Stimulated activated CD8-positive, alpha-beta memory T cell treated with anti-CD3 and anti-CD28 coated beads, Interleukin-2, amount 100 ng/mL, for 48 hours (primary cell): ENCODE measurements at regions not wholly inside any gene's neighbourhood (a gene's known extent, or its start where the extent isn't known, plus 50 kb on each side); places are given as distances from the start of the nearest gene placed in this dataset.

Experiments
- DNase-seq, 2 donors: peaks; one replicate each; pipeline ENCODE4 v3.0.0-alpha.2; 2020; ENCODE audit warnings: low read depth in 2 of 2

DNA sequence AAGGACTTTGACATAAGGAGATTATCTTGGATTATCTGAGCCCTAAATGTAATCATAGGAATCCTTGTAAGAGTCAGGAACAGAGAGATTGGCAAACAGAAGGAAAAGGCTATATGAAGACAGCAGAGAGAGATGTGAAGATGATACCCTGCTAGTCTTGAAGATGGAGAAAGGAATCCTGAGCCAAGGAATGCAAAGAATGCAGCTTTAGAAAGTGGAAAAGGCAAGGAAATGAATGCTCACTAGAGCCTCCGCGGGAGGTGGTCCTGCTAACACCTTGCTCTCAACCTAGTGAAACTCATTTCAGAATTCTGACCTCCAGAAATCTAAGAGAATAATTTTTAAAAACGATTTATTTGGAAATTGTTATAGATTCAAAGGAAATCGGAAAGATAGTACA lies 117.1 kb downstream of the TBXT start:
- DNase-seq = no peak

DNA sequence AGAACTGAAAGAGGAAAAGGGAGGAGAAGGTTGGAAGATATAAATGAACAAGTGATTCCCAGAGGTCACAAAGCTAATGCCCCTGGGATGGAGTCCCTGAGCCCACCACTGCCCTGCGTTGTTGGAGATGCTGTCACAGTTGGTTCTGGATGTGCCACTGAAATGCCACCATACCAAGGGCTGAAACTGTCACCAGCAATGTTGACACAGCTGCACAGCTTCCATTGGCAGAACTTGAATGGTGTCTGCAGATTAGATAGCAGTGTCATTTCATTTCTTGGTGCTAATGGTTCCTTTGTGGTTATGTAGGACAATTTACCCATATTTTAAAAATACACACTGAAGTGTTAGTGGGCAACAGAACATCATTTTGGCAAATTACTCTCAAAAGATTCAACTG lies 120.7 kb downstream of the TBXT start:
- DNase-seq = no peak

DNA sequence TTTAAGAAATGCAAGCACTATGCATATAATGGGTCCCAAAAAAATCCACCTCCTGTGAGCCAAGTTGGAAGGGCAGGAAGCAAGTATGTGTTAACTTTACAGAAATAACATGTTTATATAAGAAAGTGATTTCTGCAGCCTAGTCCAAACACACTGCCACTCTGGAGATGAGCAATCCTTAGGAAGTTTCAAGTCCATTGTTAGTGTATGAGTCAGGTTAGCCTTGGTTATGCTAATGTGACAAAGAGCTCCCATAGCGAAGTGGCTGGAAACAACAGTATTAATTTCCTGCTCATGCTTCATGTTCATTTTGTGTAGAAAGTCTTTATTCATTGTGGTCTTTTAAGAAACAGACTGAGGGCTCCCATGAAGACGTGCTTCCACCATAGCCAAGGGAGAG lies 121.4 kb downstream of the TBXT start:
- no peak for DNase-seq

DNA sequence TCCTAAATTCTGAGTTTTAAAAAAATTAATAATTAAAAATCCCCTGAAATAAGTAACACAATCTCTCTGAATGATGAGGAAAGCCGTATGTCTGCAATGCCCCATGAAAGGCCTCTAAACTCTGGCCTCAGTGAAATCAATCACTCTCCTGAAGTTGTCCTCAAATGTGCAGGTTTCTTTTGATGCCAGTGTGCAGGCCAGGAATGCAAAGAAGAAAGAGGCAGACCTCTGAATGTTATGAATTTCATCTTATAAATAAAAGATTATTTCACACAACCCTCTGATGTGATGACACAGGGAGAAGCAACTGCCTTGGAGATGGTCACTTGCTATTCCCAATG lies 121.8 kb downstream of the TBXT start:
- no peak for DNase-seq

DNA sequence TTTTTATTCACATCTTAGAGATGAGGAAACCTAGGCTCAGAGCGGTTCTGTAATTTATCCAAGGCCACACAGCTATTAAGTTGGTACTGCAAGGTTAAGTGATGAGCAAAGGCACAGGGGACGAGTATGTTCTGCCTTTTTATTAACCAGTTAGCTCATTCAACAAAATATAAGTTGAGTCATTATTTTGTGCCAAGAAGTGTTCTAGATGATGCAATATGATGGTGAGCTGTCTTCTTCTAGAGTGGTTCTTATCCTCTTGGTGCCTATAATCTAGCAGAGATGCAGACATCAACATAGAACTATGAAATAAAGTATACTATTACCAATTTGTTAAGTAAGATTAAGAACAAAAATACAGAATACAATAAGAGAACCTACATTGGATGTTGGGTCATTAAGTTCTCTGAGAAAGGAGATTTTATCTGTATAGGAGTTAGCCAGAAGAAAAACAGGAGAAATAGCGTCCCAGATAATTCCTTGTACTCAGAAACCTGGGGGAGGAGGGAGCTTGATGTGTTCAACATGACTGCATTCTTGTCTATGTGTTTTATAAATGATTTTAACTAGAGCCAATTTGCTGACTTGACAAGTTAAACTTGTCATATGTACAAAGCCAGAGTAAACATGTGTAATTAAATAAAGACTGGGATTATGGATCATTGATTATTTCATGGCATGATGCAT lies 122.3 kb downstream of the TBXT start:
- DNase-seq = no peak

DNA sequence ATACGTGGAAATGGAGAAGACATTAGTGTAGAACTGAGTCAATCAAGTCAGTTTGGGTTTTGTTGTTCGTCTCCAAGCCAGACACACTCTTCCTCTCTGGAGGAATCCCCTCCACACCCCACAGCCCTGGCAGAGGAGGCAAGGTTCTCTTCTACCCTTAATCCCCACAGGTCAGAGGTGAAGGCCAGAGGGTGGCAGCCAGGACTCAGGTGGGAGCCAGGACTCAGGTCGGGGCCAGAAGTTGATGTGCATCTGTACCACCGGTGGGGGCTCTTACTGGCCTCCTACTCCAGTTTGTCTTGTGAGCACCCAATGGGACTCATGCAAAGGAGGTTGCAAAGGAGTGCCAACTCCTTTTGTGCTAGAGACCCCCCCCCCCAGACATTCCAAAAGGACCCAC lies 126.4 kb downstream of the TBXT start:
- no peak for DNase-seq

DNA sequence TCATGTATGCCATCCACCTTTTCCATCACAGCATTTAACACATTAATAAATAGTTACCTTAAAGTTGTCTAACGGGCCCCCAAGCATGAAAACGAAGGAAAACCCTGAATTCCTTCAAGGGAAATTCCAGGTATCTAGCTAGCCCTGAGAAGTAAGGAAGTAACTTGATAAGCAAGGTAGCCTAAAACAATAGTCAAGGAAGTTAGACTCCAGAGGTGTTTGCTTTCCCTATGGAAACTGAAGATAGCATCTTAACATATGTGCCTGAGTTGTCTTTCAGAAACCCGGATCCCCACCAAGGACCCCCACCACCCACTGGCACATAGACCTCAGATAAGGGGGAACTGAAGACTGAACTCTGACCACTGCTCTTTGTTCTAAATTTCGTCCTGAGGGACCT lies 127.4 kb downstream of the TBXT start:
- no peak for DNase-seq

DNA sequence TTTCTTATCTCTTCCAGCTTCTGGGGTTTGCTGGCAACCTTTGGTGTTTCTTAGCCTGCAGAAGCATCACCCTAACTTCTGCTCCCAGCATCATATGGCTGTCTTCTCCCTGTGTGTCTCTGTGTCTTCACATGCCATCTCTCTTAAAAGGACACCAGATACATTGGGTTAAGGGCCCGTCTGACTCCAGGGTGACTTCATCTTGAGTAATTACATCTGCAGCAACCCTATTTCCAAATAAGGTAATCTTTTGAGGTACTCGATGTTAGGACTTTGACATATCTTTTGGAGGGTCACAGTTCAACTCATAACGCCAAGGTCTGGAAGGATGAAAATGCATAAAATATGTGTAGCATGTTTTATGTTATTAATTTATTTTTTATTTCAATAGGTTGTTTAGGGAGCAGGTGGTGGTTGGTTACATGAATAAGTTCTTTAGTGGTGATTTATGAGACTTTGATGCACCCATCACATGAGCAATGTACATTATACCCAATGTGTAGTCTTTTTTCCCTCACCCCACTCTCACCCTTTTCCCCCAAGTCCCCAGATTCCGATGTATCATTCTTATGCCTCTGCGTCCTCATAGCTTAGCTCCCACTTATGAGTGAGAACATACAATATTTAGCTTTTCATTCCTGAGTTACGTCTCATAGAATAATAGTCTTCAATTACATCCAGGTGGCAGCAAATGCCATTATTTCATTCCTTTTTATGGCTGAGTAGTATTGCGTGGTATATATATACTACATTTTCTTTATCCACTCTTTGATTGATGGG lies 131.1 kb downstream of the TBXT start:
- DNase-seq = no peak

DNA sequence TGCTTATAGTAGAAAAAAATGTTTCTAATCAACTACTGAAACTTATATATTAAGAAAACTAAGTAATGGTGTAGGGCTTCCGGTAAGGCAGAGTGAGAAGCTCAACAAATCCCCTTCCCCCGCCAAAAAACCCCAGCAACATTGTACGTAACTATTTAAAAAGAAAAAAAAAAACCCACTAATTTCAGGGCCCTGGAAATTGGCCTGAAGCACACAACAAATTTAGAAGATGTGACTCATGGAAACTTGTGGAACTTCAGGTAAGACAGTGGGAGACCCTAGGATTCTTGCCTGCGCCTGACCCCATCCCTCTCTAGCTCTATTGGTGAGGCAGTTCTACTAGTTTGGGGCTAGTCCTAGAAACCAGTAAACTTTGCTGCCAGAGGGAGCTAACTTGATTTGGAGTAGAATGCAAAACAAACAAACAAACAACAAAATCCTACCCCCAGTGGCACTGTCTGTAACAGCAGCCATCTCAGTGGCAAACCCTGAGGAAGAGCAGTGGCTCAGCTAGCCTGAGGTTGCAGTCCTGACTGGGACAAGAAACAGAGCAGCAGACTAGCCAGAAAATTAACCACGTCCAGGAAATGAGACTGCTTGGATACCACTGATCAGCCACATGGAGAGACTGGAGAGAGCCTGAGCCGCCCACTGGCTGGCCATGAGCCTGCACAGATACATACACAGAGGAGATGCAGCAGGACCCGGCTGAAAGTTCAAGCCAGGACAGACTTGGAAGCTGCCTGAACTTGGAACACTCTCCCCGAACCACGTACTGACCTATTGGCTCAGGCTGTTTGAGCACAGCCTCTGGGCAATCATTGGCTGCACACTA lies 135.1 kb downstream of the TBXT start:
- DNase-seq = no peak

DNA sequence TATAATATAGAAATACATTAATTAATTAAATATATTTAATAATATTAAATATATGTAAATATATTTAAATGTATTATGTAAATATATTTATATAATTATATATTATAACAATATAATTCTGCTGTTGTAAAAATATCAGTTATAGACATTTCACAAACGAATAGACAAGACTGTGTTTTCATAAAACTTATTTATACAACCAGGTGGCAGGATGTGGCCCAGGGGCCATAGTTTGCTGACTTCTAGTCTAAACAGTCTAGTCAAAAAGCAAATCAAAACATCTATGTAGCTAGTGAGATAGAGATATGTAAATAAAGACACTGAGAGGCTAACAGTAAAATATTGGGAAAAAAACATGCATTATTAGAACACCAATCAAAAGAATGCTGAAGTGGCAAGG lies 136.4 kb downstream of the TBXT start:
- no peak for DNase-seq

DNA sequence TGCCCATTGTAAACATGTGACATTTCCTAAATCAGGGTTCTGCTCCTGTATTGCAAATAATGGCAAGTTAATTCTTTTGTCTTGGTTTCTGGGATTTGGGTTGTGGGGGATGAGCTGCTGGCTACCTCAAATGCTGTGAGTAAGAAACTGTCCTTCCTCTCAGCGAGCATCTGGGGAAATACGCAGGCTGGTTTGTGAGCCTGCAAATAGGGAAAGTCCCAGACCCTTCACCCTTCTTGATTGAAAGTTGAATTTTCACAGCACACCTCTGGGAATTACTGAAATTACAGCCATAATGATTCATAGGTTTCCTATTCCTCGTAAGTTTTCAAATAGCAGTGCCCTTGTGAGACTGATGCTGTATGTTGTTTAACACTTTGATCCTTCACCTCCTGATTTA lies 138.1 kb downstream of the TBXT start:
- no peak for DNase-seq

DNA sequence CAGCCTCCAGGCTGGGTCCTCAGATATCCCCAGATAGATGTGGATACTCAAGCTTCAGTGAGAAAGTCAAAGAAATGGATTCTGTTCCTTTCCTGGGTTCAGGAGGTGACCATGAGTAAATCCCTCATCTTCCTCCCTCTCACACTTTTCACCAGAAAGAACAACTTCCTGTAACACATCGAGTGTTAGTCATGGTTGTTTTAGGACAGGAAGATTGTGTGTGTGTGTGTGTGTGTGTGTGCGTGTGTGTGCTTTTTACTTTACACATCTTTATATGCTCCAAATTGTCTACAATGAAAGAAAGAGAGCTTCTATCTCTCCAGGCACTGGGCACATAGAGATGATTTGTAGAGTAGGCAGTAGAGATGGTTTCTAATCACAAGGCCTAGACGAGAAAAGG lies 139.9 kb downstream of the TBXT start:
- no peak for DNase-seq

DNA sequence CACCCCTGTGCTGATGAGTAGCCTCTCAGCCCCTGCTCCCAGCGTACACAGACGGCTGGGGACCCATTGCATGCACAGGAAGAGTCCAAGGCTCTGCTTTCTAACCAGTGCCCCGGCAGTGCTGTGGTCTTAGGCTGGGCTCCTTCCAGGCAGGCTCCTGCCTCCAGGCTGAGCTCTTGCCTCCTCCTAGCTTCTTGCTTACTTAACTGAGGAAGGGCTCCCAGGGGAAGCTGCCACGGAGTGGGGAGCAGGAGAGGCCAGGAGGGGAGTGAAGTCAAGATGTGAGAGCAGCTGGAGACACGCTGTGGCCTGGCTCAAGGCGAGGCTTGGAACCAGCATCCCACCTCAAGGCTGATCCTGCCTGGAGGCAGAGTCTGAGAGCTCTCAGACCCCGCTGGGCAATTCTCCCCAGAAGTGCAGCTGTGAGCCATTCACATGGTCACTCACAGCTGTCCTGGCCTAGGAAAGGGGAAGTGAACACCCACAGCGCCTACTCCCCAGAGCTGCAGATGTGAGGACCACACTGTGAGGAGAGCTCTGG lies 141.0 kb downstream of the TBXT start:
- DNase-seq = no peak

DNA sequence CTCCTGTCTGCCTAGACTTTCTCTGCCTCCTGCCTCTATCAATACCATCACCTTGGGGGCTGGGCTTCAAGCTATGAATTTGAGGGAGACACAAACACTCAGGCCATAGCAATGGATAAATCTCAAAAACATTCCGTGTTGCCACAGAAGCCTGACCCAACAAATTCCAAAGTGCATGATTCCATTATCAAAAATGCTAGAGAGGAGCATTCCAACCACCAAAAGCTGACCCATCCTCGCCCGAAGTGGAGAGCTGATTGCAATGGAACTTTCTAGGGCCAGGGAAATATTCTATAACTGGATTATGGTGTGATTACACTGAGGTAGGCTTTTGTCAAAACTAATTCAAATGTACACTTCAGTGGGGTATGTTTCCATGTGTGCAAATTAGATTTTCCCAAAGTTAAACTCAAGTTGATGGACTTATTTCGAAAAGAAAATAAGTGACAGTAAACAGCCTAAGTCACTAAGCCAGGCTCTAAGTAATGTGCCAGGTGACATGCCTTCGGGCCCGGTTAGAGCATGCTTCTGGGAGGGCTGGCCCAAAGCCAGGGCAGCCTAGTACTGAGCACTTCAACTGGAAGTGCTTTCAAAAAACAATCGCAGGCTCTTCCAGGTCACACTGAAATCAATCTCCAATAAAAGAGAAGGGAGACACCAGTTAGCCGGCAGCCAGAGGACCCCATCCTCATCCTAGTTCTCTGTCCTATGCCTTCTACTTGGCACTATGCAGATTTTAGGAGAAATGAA lies 142.3 kb downstream of the TBXT start:
- DNase-seq = no peak

DNA sequence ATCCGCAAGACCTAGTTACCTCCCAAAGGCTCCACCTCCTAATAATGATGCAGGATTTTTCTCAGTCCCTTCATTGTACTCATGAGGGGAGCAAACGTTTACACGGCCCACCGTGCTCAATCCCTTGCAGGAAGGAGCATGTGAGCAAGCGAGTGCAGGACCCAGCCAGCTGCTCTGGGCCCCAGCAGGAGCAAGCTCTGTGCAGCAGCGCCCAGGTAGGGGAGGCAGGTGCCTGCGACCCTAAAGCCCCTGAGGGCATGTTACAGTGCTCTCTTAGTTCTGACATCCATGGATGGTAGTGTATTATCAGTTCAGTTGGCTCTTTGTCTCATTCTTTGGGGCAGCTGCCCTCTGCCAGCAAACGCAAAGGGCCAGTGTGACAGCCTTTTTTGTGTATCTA lies 143.4 kb downstream of the TBXT start:
- DNase-seq = no peak

DNA sequence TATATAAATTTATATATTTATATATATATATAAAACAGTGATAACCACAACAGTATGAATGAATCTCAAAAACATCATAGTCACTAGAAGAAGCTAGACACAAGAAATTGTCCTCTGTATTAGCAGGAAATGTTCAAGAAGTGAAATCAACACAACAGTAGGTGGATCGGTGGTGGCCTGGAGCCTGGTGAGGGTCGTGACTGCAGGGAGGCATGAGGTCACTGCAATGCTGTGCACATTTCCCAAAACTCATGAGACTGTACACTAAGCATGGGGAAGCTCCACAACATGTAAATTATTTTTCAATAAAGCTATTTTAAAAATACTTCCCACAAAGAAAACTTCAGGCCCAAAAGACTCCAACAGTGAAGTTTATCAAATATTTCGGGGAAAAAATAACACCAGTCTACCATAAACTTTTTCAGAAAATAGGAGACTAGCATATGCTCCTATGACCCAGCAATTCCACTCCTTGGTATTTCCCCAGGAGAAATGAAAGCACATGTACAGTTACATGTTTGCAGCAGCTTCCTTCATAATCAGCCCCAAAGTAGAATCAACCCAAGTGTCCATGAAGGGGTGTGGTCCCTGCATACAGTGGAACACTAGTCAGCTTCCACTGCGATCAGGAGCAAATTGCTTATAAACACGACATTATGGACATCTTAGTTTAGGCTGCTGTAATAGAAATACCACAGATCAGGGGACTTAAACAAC lies 144.2 kb downstream of the TBXT start:
- no peak for DNase-seq

DNA sequence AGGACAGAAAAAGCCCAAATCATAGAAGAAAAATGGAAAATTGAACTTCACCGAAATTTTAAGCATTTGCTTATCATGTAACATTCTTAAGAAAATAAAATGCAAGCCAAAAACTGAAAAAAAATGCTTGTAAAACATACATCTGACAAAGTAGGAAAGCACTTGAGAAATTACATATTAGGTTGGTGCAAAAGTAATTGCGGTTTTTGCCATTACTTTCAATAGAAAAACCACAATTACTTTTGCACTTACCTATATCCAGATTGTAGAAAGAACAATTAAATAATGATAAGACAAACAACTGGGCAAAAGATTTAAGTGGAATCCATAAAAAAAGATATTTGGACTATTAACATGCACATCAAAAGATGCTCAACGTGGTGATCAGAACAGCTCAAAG lies 146.2 kb downstream of the TBXT start:
- DNase-seq = no peak

DNA sequence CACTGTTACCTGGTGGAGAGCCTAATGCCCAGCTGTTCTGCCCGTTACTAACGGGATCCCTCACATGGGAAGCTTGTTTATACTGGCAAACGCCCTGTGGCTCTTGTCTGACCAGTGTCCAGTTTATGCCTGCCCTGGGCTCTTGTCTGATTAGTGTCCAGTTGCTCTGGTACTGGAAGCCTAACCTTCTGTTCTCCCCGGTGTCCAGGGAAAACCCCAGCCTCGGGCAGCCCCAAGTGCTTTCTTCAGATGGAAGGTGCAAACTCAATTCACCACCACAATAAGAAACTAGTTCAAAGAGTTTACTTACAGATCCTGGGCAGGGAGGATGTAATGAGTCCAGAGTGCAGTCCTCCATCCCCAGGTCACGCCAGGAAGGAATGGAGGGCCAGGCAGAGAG lies 148.4 kb downstream of the TBXT start:
- DNase-seq = no peak

DNA sequence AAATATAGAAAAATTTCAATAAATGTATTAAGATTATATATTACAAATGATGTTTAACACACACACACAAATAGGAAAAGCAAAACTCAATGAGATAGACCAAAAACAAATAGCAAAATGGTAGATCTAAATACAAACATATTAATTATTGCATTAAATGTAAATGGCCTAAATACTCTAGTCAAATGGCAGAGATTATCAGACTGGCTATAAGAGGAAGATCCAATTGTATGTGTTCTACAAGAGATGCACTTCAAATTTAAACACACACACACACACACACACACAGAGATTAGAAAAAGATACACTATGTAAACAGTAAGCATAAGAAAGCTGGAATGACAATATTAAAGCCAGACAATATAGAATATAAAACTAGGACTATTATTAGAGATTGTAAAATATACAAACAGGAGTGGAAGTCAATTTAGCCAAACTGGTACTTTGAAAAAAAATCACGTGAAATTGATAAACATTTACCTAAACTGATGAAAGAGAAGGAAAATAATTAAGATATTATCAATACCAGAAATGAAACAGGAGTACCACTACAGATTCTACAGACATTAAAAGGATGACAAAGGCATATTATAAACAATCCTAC lies 150.5 kb downstream of the TBXT start:
- DNase-seq = no peak

DNA sequence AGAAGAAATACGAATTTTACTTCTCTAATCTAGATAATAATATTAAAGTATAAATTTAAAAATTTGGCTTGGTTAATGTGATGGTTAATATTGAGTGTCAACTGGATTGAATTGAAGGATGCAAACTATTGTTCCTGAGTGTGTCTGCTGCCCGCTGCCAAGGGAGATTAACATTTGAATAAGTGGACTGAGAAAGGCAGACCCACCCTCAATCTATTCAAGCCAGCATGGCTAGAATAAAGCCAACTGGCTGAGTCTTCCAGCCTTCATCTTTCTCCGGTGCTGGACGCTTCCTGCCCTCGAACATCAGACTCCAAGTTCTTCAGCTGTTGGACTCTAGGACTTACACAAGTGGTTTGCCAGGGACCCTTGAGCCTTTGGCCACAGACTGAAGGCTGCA lies 152.7 kb downstream of the TBXT start:
- no peak for DNase-seq
